H1 (cell line): ENCODE measurements at regions not wholly inside any gene's neighbourhood (a gene's known extent, or its start where the extent isn't known, plus 50 kb on each side); places are given as distances from the start of the nearest gene placed in this dataset.

Experiments
- CTCF ChIA-PET: fragments of 300-600 bp; sonication (Branson Sonifier 250); formaldehyde crosslinking; loops from one replicate; lab custom pipeline; 2021; ENCODE audit not compliant: partially characterized antibody; lab: Charles Lee
- POLR2A ChIA-PET: fragments of 300-600 bp; sonication (Branson Sonifier 250); formaldehyde crosslinking; loops from one replicate; lab custom pipeline; 2021; ENCODE audit warnings: inconsistent platforms; ENCODE audit not compliant: partially characterized antibody; lab: Charles Lee
- DNase-seq, 2 experiments: peaks; one replicate each; pipeline versions ENCODE4 v3.0.0 to v3.0.0-alpha.2; 2010 to 2022; ENCODE audit warnings: low spot score in 2 of 2, low read depth in 1 of 2, mixed read lengths in 1 of 2
- FAIRE-seq: peaks from 2 replicates; lab custom pipeline; 2011; peaks lifted over from hg19 to GRCh38; lab: Jason Lieb, UNC
- H2AFZ ChIP-seq: 2 replicates; pipeline ENCODE4 v1.8.1; 2012; ENCODE audit warnings: low read length, inconsistent platforms
- H2AK5ac ChIP-seq: 2 replicates; pipeline ENCODE4 v1.6.1; 2013; ENCODE audit warnings: low read depth, low read length
- H2BK120ac ChIP-seq: replicated peaks from 2 replicates; pipeline ENCODE3; 2013; ENCODE audit warnings: low read depth, low read length, inconsistent platforms
- H2BK12ac ChIP-seq: 2 replicates; pipeline ENCODE4 v1.6.1; 2013; ENCODE audit warnings: low read depth, low read length
- H2BK15ac ChIP-seq: 2 replicates; pipeline ENCODE4 v1.6.1; 2013; ENCODE audit warnings: low read length
- H2BK20ac ChIP-seq: 2 replicates; pipeline ENCODE4 v1.6.1; 2013; ENCODE audit warnings: low read length
- H2BK5ac ChIP-seq: 2 replicates; pipeline ENCODE4 v1.6.1; 2013; ENCODE audit warnings: low read depth, low read length
- H3K14ac ChIP-seq: 2 replicates; pipeline ENCODE4 v1.6.1; 2013; ENCODE audit warnings: inconsistent platforms; ENCODE audit not compliant: insufficient read length
- H3K18ac ChIP-seq: 2 replicates; pipeline ENCODE4 v1.6.1; 2013; ENCODE audit warnings: low read length; ENCODE audit errors: extremely low read depth
- H3K23ac ChIP-seq: 2 replicates; pipeline ENCODE4 v1.6.1; 2013; ENCODE audit warnings: inconsistent platforms; ENCODE audit not compliant: insufficient read length
- H3K23me2 ChIP-seq: 2 replicates; pipeline ENCODE4 v1.6.1; 2013; ENCODE audit warnings: low read depth, low read length
- H3K27ac ChIP-seq: 2 replicates; pipeline ENCODE4 v1.6.1; 2011; ENCODE audit warnings: low read depth, low read length, inconsistent platforms
- H3K27me3 ChIP-seq, 4 experiments: replicated peaks in 1 of 4; 1 replicate in 1 of 4; 2 replicates in 3 of 4; pipeline versions ENCODE4 v1.6.1 to v1.8.1; 2011 to 2013; ENCODE audit warnings: low read length in 3 of 4, mild to moderate bottlenecking in 3 of 4, inconsistent platforms in 2 of 4, mixed read lengths in 2 of 4, moderate library complexity in 1 of 4; ENCODE audit not compliant: control insufficient read depth in 3 of 4, insufficient read depth in 3 of 4; ENCODE audit errors: extremely low read depth in 1 of 4
- H3K36me3 ChIP-seq, 4 experiments: 2 replicates each; pipeline versions ENCODE4 v1.6.1 to v1.8.1; 2011 to 2013; ENCODE audit warnings: mild to moderate bottlenecking in 4 of 4, low read length in 3 of 4, moderate library complexity in 2 of 4, control low read depth in 1 of 4, inconsistent platforms in 1 of 4; ENCODE audit not compliant: insufficient read depth in 4 of 4, control insufficient read depth in 2 of 4
- H3K4ac ChIP-seq: replicated peaks from 2 replicates; pipeline ENCODE3; 2013; ENCODE audit warnings: low read length, low read depth, mixed read lengths, inconsistent platforms; ENCODE audit not compliant: insufficient read length
- H3K4me1 ChIP-seq, 4 experiments: replicated peaks in 1 of 4; 1 replicate in 1 of 4; 2 replicates in 3 of 4; pipeline versions ENCODE4 v1.6.1 to v1.8.1; 2011 to 2013; ENCODE audit warnings: low read length in 3 of 4, inconsistent platforms in 2 of 4, mixed read lengths in 1 of 4; ENCODE audit not compliant: insufficient read depth in 4 of 4, control insufficient read depth in 3 of 4
- H3K4me2 ChIP-seq, 2 experiments: 2 replicates each; pipeline versions ENCODE4 v1.6.1 to v1.8.1; 2011 to 2013; ENCODE audit warnings: low read depth in 2 of 2, low read length in 2 of 2, control low read depth in 1 of 2, inconsistent platforms in 1 of 2, mild to moderate bottlenecking in 1 of 2; ENCODE audit not compliant: insufficient read depth in 1 of 2
- H3K4me3 ChIP-seq, 4 experiments: fragments of 200-600, 300-600 bp in 1 of 4; sonication (generic), shearing (Covaris generic), sonication (Bioruptor Twin) in 1 of 4; 2 replicates each; pipeline versions ENCODE4 v1.5.1 to v1.8.1; 2011 to 2016; ENCODE audit warnings: low read length in 4 of 4, low read depth in 3 of 4, control low read depth in 2 of 4, inconsistent platforms in 2 of 4, mild to moderate bottlenecking in 2 of 4, mixed read lengths in 1 of 4, moderate library complexity in 1 of 4; ENCODE audit not compliant: insufficient read depth in 2 of 4; ENCODE audit errors: extremely low read depth in 1 of 4
- H3K56ac ChIP-seq: replicated peaks from 2 replicates; pipeline ENCODE3; 2013; ENCODE audit warnings: low read depth, mild to moderate bottlenecking, mixed read lengths, low read length, inconsistent platforms; ENCODE audit not compliant: insufficient read length
- H3K79me1 ChIP-seq: 2 replicates; pipeline ENCODE4 v1.6.1; 2013; ENCODE audit warnings: low read depth, low read length, control low read depth
- H3K79me2 ChIP-seq, 2 experiments: 2 replicates each; pipeline versions ENCODE4 v1.6.1 to v1.8.1; 2012 to 2013; ENCODE audit warnings: low read length in 2 of 2, mild to moderate bottlenecking in 2 of 2, inconsistent platforms in 1 of 2; ENCODE audit not compliant: insufficient read depth in 2 of 2, control insufficient read depth in 1 of 2
- H3K9ac ChIP-seq, 4 experiments: replicated peaks in 1 of 4; 1 replicate in 1 of 4; 2 replicates in 3 of 4; pipeline versions ENCODE4 v1.6.1 to v1.8.1; 2011 to 2013; ENCODE audit warnings: low read depth in 3 of 4, low read length in 3 of 4, control low read depth in 2 of 4, mild to moderate bottlenecking in 2 of 4, moderate library complexity in 2 of 4, inconsistent platforms in 1 of 4; ENCODE audit errors: extremely low read depth in 1 of 4
- H3K9me3 ChIP-seq, 2 experiments: 2 replicates each; pipeline versions ENCODE4 v1.6.1 to v1.8.1; 2012 to 2013; ENCODE audit warnings: mild to moderate bottlenecking in 2 of 2, moderate library complexity in 2 of 2, control low read depth in 1 of 2, inconsistent platforms in 1 of 2, low read depth in 1 of 2, low read length in 1 of 2, mixed read lengths in 1 of 2; ENCODE audit not compliant: insufficient read depth in 2 of 2
- H4K20me1 ChIP-seq, 2 experiments: replicated peaks in 1 of 2; 2 replicates each; pipeline versions ENCODE3 to v1.8.1; 2011 to 2013; ENCODE audit warnings: inconsistent platforms in 2 of 2, low read length in 2 of 2, mild to moderate bottlenecking in 1 of 2; ENCODE audit not compliant: insufficient read depth in 2 of 2, control insufficient read depth in 1 of 2
- H4K5ac ChIP-seq: 2 replicates; pipeline ENCODE4 v1.6.1; 2013; ENCODE audit warnings: low read length, low read depth, mixed read lengths, inconsistent platforms; ENCODE audit not compliant: insufficient read length
- H4K8ac ChIP-seq: 2 replicates; pipeline ENCODE4 v1.8.0; 2013; ENCODE audit warnings: mild to moderate bottlenecking, moderate library complexity, low read length, inconsistent platforms; ENCODE audit not compliant: insufficient read depth; ENCODE audit errors: extremely low read depth
- H4K91ac ChIP-seq: replicated peaks from 2 replicates; pipeline ENCODE3; 2013; ENCODE audit warnings: low read length, mixed read lengths, inconsistent platforms; ENCODE audit not compliant: insufficient read length
- CHD1 ChIP-seq: IDR thresholded peaks from 2 replicates; pipeline ENCODE4 v1.6.1; 2012; ENCODE audit warnings: low read depth, low read length, improper control_type of control experiment
- CTBP2 ChIP-seq: IDR thresholded peaks from 2 replicates; pipeline ENCODE4 v1.7.0; 2011; ENCODE audit warnings: borderline replicate concordance, mild to moderate bottlenecking, moderate library complexity, mixed read lengths, low read length; ENCODE audit not compliant: insufficient read depth, insufficient read length
- GTF2F1 ChIP-seq: IDR thresholded peaks from 2 replicates; pipeline ENCODE4 v1.6.1; 2012; ENCODE audit warnings: low read depth, low read length, improper control_type of control experiment, borderline replicate concordance
- HDAC6 ChIP-seq: IDR thresholded peaks from one replicate; pipeline ENCODE4 v1.7.1; 2012; ENCODE audit warnings: low read depth, mild to moderate bottlenecking, inconsistent platforms, low read length, moderate library complexity
- KDM5A ChIP-seq: fragments of 200-600 bp; IDR thresholded peaks from 2 replicates; pipeline ENCODE4 v1.7.1; 2012; ENCODE audit warnings: mild to moderate bottlenecking, low read length, inconsistent platforms, mixed read lengths
- PHF8 ChIP-seq: fragments of 200-600 bp; sonication (generic); conservative IDR thresholded peaks from 2 replicates; pipeline ENCODE4 v1.7.1; 2012; ENCODE audit warnings: low read depth, mild to moderate bottlenecking, inconsistent platforms, low read length, moderate library complexity
- RAD21 ChIP-seq, 2 experiments: IDR thresholded peaks in 1 of 2; conservative IDR thresholded peaks in 1 of 2; 2 replicates each; pipeline ENCODE4 v1.6.1; 2011; ENCODE audit warnings: low read depth in 2 of 2, low read length in 2 of 2, improper control_type of control experiment in 1 of 2, inconsistent platforms in 1 of 2, mild to moderate bottlenecking in 1 of 2, moderate library complexity in 1 of 2
- TAF7 ChIP-seq: optimal IDR thresholded peaks from 2 replicates; pipeline ENCODE3; 2011; ENCODE audit warnings: low read depth, mild to moderate bottlenecking, inconsistent platforms, low read length, moderate library complexity, borderline replicate concordance
- WGBS, 2 experiments: shearing (Covaris generic) in 1 of 2; methylation state at CpG; one replicate each; pipeline versions ENCODE4 v1.1.6 to v1.1.7; 2013 to 2015; ENCODE audit warnings: low lambda C conversion rate in 2 of 2, mixed read lengths in 2 of 2, inconsistent platforms in 1 of 2, low coverage in 1 of 2, missing lambda C conversion rate in 1 of 2; ENCODE audit not compliant: insufficient replicate concordance in 2 of 2, insufficient coverage in 1 of 2, insufficient read length in 1 of 2; ENCODE audit errors: extremely low coverage in 1 of 2, missing lambda C conversion rate in 1 of 2; 5-methylcytosine and 5-hydroxymethylcytosine counted together
- TF ChIP-seq, protein P1 (sequence below): IDR thresholded peaks from 2 replicates; pipeline ENCODE4 v1.6.1; 2011; ENCODE audit warnings: low read length, improper control_type of control experiment
- TF ChIP-seq, protein P2 (sequence below): IDR thresholded peaks from 2 replicates; pipeline ENCODE4 v1.6.1; 2011; ENCODE audit warnings: low read depth, mild to moderate bottlenecking, low read length; ENCODE audit not compliant: insufficient read depth

DNA sequence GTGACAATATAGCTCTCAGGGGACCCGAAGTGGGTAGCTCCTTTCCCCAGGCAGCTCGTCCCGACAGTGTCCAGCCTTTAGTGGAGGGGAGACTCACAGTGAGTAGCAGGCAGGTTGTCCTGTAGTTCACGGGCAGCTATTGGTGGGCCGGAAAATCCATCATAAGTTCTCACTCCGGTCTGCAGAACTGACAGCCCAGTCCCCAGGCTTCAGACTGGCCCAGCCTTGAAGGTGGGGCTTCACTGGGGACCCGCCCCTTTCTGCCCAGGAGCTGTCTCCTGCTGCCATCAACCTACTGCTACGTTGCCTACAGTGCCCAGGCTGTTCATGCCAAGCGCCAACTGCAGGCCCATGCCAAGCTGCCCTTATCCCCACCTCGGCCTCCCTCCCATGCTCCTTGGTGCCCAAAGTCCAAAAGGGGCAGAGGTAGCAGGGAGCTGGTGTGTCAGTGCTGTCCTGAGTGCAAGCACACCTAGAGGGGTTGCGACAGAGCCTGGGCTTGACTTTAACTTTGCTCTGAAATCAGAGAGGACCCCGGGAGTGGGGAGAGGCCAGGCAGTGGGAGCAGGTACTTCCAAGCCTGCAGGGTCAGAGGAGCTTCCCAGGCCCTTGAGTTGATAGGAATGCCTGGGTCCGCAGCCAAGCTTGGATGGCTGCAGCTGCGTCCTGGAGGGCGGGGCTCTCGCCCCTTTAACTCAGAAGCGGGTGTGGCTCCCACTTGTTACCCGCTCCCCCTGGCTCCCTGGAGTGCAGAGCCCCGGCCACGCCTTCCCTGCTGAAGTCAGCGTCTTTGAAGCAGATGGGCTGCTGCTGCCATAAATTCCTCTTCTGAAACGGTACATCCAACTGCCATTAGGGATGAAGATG, 1144.3 kb upstream of the NCAM2 start:
- ChIA-PET CTCF (interaction anchor here (0.6 to 0.8 kb wide), 3 partner anchors 10 to 187 kb away, joined by 3 to 4 read pairs (median 4); no protein-coding TSS in a partner anchor), POLR2A (no interaction called here)
- Histone ChIP-seq H2AFZ (peak overlapping the region; percentile 76), H3K4me1 (no peaks in the 10 kb centered on the region), H3K4ac (no peak overlapping the region), H2BK120ac (no peak overlapping the region), H3K36me3 (no peaks in the 10 kb centered on the region), H2BK20ac (no peak overlapping the region), H4K20me1 (no peaks in the 10 kb centered on the region), H4K91ac (no peak overlapping the region), H3K4me3 (no peak overlapping the region), H3K56ac (no peak overlapping the region), H3K9ac (no peak overlapping the region), H3K23me2 (no peaks in the 10 kb centered on the region), H4K8ac (no peak overlapping the region), H2AK5ac (no peak overlapping the region), H2BK12ac (no peak overlapping the region), H3K9me3 (no peaks in the 10 kb centered on the region), H2BK15ac (no peak overlapping the region), H3K79me1 (no peaks in the 10 kb centered on the region), H4K5ac (no peak overlapping the region), H3K27ac (no peak overlapping the region), H3K27me3 (no peaks in the 10 kb centered on the region), H3K79me2 (no peaks in the 10 kb centered on the region), H3K18ac (no peak overlapping the region; the same call in 1 of the 2 replicates), H3K14ac (no peak overlapping the region), H3K4me2 (no peak overlapping the region), H2BK5ac (no peak overlapping the region), H3K23ac (no peak overlapping the region)
- 91% methylated on average over 19 of the region's 22 CpGs; no CpG with 5 or more reads in 1 of the 2 experiments for WGBS, 2 experiments
- FAIRE-seq (no peak), DNase-seq (peak in 1 of 2 experiments; percentile 5)
- TF ChIP-seq CHD1, result no peak
- no peak for TF ChIP-seq PHF8
- TF ChIP-seq TAF7, result no peak
- no peak for TF ChIP-seq GTF2F1
- no peak for TF ChIP-seq CTBP2
- no peak for TF ChIP-seq HDAC6
- TF ChIP-seq KDM5A, result no peak
- TF ChIP-seq RAD21 (IDR thresholded peaks at IDR 0.05 in 1 of 2, conservative IDR thresholded peaks at IDR 0.05 in 1 of 2; ENCODE audit: low read depth in 2 of 2, low read length in 2 of 2), result no peak
- TF ChIP-seq, protein P1, sequence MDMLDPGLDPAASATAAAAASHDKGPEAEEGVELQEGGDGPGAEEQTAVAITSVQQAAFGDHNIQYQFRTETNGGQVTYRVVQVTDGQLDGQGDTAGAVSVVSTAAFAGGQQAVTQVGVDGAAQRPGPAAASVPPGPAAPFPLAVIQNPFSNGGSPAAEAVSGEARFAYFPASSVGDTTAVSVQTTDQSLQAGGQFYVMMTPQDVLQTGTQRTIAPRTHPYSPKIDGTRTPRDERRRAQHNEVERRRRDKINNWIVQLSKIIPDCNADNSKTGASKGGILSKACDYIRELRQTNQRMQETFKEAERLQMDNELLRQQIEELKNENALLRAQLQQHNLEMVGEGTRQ, result no peak
- TF ChIP-seq, protein P2, sequence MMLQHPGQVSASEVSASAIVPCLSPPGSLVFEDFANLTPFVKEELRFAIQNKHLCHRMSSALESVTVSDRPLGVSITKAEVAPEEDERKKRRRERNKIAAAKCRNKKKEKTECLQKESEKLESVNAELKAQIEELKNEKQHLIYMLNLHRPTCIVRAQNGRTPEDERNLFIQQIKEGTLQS, result no peak
